Activated CD4-positive, alpha-beta T cell treated with anti-CD3 and anti-CD28 coated beads, Interleukin-2, amount 50 U/mL, for 48 hours (primary cell): ENCODE measurements at regions not wholly inside any gene's neighbourhood (a gene's known extent, or its start where the extent isn't known, plus 50 kb on each side); places are given as distances from the start of the nearest gene placed in this dataset.
A peak's percentile ranks its signal among the peaks of the same experiment; 100 is the strongest.

Experiments used
- DNase-seq, 2 experiments: peaks; one replicate each; pipeline ENCODE4 v3.0.0-alpha.2; 2020

GRCh38 chr5:152026328-152027024, 101.8 kb upstream of the GLRA1 start:
- DNase-seq: peak; percentile 10 to 23

DNA sequence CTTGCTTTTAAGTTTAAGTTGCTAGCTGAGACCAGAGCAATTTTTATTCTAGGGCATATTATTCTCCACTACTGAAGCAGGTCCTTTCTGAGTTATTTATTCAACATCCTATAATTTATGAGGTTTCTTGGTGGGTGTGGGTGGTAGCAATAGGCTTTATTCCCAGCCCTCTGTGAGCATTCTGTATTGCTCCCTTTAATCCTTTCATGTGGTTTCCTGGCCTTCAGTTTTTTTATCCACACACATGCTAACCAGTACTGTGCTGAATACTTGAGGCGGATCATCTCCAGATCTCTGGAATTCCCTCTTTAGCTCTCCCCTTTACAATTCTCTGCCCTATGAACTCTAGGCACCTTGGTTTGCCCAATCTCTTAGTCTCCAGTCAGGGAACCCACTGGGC, 91.8 kb upstream of the GLRA1 start:
- DNase-seq: no peak

DNA sequence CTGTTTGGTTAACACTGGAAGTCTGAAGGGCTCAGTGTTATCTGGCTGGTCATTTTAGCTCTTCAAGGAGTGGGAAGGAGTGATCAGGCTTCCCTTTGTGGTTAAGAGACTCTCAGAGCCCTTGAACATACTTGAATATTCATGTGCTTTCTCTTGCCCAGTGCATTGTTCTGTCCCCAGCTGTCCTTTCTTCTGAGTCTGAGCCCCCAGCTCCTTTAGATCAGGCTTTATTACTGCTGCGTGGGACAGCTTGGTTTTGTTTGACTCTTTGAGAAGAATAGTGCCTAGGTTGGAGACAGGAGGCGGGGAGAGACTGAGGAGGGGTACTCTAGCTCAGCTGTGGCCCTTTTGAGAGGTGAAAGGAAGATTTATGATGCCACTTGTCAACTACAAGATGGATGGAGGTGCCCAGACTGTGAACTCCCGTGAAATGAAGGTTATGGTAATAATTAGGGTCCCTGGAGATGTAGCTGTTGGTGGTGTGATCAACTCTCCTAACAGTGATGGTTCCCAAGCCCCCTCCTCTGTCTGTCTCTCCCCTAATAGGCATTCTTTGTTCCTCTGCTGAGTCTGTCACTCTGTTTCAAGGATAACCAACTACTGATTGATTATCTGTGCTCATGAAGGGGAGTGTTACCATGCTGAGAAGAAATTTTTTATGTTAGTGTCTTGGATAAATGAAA, 83.1 kb upstream of the GLRA1 start:
- DNase-seq: no peak

DNA sequence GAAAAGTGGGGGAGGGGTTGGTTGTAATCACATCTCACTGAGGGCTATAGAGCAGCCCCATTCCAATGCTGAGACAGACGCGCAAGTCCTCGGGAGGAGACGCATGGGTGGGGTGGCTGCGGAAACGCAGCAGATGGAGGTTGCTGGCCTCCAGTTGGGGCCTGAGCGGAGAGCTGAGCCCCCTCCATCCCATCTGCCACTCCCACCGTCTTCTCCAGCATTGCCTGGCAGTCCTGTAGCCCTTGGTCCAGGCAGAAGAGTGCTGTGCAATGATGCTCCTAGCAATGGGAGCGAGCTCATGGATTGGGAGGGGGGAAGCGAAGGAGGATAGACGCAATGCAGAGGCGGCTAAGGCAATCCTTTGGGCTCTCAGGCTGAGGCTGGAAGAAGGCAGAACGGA, 79.4 kb upstream of the GLRA1 start:
- no peak for DNase-seq
